Activated CD8-positive, alpha-beta memory T cell treated with anti-CD3 and anti-CD28 coated beads, Interleukin-2, amount 50 U/mL, for 24 hours (primary cell): ENCODE measurements at regions not wholly inside any gene's neighbourhood (a gene's known extent, or its start where the extent isn't known, plus 50 kb on each side); places are given as distances from the start of the nearest gene placed in this dataset.
"Not testable (repeated sequence)": the region's sequence is repeated elsewhere in the genome, so short reads cannot be mapped to it uniquely, and the experiment has no call there.

Source experiments
- DNase-seq: peaks from one replicate; pipeline ENCODE4 v3.0.0-alpha.2; 2020; ENCODE audit errors: extremely low read depth

DNA sequence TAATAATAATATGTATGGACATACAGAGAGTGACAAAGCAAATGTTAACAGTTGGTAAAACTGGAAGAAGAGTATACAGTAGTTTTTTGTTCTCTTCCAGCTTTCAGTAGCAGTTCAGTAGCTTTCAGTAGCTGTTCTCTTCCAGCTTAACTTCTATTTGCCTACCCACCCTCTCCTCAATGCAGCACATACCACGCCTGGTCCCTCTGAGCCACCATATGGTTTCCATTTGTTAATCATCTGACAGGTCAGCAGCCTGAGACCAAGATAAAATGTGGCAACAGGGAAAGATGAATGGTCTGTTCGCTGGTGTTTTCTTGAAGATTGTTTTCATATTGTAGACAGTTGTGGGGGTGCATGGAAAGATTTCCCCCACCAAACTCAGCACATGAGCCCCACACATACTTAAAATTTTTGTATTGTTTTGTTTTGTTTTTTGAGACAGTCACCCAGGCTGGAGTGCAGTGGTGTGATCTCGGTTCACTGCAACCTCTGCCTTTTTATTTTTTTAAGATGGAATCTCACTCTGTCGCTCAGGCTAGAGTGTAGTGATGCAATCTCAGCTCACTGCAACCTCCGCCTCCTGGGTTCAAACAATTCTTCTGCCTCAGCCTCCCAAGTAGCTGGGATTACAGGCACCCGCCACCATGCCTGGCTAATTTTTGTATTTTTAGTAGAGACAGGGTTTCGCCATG lies 56.8 kb downstream of the ATP6V0E2 start:
- DNase-seq = not testable (repeated sequence)

DNA sequence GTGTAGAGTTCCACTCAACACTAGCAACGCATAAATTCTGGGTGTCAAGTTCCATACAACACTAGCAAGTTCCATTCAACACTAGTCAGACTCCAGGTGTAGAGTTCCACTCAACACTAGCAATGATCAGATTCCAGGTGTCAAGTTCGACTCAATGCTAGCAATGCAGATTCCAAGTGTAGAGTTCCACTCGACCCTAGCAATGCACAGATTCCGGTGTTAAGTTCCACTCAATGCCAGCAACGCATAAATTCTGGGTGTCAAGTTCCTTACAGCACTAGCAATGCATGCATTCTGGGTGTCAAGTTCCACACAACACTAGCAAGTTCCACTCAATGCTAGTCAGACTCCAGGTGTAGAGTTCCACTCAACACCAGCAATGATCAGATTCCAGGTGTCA lies 60.0 kb downstream of the ATP6V0E2 start:
- not testable (repeated sequence) for DNase-seq

DNA sequence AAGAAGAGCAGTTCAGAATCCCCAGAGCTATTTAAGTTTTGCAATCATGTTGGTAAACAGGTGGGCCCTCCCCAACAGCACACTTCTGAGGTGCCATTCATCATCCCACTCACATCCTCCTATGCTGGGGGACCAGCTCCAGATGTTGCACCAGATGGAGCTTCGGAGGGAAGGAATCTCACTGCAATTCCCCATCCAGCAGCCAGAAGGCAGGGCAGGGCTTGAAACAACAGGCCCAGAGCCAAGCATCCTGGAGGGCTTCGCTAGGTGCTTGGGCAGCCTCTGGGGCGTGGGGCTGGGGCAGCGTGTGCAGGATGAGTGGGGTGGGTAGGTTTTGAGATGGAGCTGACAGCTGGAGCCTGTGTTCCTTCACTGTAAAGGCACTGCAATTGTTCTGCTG lies 73.6 kb downstream of the ATP6V0E2 start:
- not testable (repeated sequence) for DNase-seq

DNA sequence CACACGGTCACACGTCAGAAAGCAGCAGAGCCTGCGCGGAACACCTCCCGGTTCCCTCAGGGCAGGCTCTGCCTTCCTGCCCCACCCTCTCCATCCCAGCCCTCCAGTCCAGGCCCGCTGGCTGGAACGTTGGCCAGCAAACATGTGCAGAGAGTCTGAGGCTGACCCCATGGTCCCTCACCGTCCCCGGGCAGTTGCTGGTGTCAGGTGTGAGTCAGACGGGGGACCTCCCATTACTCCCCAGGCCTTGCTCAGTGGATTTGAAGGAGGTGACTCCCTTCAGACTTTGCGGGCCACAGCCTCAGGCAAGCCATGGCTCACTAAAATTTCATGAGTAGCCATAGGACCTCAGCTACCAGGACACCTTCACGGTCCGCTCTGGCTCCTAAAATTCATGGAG lies 74.7 kb downstream of the ATP6V0E2 start:
- DNase-seq = not testable (repeated sequence)

DNA sequence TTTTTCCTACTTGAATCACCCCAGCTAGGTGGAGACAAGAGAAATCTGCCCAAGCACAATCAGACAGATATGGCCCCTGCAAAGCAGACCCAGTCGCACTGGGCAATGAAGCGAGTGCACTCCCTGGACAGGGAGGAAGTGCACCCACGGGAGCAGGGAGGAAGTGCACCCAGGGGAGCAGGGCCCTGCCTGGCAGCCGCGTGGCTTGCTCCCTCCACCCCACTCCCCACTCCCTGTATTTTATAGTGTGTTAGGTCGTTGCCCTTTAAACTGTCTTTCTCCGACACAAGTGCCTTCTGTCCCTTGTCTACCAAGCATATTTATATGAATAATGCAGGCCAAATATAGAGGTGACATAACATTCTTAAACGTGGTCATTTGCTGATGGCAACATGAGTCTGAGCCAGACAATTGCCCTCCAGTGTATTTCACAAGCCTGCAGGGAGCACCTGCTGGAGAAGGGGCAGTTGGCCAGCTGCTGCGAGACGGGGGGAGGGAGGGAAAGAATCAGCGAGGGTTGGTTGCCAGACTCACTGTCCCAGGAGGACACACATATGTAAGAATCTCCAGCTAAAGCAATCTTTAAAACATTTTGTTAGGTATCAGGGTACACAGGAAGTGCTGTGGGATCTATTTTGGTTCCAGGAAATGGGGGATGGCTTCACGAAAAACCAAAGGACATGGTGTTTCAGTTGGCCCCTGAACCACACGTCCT lies 76.3 kb downstream of the ATP6V0E2 start:
- not testable (repeated sequence) for DNase-seq

DNA sequence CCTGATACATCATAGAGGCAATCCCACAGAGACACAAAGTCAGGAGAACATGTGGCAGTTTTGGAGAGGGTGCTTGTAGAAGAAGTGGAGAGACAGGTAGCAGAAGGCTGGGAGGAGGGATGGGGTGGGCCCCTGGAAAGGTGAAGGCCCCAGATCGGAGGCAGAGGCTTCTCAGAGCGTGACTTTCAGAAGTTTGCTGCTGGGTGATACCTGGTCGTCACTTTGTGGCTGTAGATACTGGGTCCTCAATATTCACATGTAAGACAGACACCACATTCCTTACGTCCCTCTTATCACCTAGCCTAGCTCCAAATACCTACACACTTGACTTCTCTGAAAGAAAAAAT lies 76.8 kb downstream of the ATP6V0E2 start:
- not testable (repeated sequence) for DNase-seq

DNA sequence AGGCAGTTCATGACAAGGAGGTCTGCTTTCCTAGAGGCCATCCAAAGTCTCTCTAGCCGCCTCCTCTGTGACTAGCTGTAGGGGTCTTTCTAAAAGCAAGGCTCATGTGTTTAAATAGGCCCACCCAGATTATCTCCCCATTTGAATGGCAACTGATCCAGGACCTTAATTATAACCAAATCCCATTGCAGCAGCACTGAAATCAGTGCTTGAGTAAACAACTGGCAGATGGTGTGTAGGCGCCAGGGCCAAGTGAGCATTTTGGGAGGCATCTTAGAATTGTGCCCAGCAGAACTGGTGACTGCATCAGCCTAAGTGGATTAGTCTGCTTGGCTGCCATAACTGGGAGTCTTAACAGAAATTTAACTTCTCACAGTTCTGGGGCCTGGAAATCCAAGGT lies 77.8 kb downstream of the ATP6V0E2 start:
- DNase-seq = not testable (repeated sequence)

DNA sequence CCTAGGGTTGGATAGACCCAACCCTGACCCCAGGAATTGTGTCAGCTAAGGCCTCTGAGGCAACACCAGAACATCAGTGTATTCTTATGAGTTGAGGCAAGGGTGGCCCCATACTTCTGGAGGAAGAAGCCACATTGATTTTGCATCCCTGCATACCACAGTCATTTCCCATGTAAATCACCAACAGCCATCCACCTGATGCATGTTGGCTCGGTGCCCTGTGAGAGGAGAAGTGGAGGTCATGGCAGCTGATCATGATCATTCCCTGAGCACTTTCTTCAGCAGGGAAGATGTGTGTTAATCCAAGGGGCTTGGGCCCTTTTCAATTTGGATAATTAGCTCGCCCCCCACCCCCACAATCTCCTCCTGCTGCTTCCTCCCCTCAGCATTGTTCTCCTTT lies 85.1 kb downstream of the ATP6V0E2 start:
- not testable (repeated sequence) for DNase-seq

DNA sequence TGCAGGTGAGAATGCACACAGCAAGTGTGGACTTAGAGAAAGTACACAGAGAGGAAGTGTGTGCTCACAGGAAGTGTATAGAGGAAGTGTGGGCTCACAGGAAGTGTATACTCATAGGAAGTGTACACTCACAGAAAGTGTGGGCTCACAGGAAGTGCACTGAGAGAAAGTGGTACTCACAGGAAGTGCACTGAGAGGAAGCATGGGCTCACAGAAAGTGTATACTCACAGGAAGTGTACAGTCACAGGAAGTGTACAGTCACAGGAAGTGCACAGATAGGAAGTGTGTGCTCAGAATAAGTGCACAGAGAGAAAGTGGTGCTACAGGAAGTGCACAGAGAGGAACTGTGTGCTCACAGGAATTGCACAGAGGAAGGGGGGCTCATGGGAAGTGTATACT lies 87.1 kb downstream of the ATP6V0E2 start:
- not testable (repeated sequence) for DNase-seq

DNA sequence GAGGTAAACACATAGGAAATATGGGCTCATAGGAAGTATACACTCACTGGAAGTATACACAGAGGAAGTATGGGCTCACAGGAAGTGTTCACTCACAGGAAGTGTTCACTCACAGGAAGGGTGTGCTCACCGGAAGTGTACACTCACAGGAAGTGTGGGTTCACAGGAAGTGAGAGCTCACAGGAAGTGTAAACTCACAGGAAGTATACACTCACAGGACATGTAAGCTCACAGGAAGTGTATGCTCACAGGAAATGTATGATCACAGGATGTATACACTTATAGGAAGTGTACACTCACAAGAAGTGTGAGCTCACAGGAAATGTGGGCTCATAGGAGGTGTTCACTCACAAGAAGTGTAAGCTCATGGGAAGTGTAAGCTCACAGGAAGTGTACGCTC lies 88.1 kb downstream of the ATP6V0E2 start:
- not testable (repeated sequence) for DNase-seq

DNA sequence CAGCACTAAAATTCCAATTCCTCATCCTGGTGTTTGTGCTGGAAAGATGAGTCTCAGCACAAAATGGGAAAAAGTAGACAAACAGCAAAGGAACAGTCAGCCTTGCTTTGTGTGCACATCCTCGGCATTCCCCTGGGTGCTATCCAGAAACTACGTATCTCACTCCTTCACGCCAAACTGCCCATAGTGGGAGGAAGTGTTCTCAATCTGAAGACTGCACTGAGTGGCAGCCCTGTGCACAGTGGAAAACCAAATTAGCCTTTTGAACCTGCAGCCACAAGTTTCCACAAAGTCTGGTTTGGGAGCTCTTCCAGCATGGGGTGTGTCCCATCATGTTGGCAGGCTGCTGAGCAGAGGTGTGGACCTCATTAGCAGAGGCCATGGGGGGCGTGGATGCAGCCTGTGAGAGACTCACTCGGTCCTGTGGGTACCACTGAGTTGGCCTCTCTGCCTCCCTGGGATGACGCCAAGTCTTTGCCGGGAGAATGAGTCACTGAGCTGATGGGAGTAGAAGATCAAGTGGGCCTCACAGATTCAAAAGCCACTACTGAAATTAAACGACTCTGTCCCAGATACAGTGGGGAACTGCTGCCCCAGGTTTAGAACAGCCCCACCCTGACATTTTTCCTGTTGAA lies 89.0 kb downstream of the ATP6V0E2 start:
- not testable (repeated sequence) for DNase-seq

DNA sequence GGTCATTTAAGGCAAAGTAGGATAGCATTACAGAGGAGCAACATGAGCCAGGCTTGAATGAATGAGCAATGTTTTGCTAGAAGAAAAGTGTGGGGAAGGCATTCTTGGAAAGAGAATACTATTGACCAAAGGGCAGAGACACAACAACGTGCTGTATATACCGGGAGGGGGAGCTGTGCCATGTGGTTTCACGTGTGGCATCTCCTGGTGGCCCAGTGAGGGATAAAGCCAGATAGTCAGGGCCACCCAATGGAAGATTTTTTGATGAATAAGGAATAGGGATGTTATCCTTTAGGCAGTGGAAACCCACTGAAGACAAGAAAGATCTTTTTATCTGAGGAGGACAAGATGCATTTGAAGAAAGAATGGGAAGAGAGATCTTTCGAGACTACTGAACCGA lies 90.2 kb downstream of the ATP6V0E2 start:
- DNase-seq = not testable (repeated sequence)

DNA sequence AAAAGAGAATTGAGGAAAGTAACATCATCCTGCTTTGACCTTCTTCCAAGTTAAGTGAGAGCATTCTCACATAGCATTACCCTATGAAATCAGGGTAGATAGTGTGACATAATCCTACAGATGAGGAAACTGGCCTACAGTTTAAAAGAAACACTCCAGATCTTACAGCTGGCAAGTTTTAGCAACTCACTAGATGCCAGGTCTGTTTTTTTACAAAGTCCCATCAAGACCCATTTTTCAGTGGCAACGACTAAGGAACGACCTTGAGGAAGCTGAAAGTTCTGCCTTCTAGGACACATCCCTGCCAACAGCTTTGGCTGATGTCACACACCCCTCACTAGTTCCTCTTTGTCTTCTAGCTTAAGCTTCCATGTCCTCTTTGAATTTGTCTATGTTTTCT lies 92.7 kb downstream of the ATP6V0E2 start:
- not testable (repeated sequence) for DNase-seq

DNA sequence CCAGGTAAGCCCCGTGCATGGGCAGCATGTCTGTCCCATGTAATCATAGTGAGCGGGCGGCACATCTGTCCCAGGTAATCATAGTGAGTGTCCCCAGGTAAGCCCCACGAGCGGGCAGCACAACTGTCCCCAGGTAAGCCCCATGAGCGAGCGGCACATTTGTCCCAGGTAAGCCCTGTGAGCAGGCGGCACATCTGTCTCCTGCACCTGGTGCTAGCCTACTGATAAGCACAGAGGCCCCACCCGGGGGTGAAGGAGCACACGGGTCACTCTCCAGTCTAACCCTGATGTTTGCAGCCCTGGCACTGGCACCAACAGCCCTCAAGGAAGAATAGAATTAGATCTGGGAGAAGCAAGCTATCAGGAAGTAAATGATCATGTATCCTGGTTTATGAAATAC lies 99.2 kb downstream of the ATP6V0E2 start:
- not testable (repeated sequence) for DNase-seq

DNA sequence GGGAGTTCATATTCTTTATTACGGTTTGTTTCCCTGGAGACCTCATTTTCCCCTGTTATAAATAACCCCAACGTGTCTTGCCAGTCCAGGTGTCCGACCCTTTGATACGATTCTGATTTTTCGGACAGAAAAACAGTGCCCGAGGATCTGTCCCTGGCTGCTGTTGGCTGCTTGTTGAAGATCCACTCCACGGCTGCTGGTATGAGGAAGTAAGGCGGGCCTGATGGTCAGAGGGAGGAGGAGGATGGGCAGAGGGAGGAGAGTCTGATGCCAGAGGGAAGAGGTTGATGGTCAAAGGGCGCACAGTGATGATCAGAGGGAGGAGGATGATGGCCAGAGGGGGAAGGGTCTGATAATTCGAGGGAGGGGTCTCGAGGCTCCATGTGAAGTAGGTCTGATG lies 99.9 kb downstream of the ATP6V0E2 start:
- DNase-seq = not testable (repeated sequence)

DNA sequence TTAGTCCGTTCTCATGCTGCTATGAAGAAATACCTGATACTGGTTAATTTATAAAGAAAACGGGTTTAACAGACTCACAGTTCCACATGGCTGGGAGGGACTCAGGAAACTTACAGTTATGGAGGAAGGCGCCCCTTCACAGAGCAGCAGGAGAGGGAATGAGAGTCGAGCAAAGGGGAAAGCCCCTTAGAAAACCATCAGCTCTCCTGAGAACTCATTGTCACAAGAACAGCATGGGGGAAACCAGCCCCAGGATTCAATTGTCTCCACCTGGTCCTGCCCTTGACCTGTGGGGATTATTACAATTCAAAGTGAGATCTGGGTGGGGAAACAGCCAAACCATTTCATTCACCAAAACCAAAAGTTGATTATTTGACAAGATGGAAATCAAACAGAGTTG lies 101.8 kb downstream of the ATP6V0E2 start:
- DNase-seq = not testable (repeated sequence)

DNA sequence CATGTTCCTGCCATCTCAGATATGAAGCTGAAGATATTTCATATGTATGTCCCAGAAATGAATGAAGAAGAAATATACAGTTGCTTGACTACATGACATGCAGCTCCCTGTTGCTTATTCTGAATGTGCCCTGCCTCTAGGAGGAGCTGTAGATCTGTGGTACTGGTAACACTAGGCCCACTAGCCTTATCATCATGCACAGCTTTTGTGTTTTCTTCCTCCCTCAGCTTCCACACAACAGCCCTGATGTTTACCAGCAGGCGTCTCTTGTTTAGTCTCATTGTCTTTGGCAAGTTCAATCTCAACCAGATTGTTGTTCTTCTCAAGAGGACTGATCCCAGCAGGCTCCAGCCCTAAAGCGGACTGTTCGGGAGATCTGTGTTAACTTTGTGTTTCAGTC lies 104.8 kb downstream of the ATP6V0E2 start:
- not testable (repeated sequence) for DNase-seq

DNA sequence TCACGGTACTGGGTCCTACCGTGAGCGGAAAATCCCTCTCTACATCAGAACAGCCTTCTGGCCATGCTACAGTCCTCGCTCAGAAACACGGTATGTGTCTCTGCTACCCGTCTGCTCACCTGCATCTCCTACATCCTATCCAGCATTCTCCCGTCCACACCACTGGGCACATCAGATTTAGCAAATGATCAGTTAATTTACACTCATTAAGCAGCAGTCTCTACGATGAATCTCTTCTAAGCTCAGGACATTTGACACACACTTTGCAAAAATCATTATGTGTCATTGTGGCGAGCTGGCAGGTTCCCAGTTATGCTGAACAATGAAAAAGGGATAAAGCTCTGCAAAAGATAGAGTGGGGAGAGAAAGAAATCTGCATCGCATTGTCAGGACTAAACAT lies 105.2 kb downstream of the ATP6V0E2 start:
- not testable (repeated sequence) for DNase-seq

DNA sequence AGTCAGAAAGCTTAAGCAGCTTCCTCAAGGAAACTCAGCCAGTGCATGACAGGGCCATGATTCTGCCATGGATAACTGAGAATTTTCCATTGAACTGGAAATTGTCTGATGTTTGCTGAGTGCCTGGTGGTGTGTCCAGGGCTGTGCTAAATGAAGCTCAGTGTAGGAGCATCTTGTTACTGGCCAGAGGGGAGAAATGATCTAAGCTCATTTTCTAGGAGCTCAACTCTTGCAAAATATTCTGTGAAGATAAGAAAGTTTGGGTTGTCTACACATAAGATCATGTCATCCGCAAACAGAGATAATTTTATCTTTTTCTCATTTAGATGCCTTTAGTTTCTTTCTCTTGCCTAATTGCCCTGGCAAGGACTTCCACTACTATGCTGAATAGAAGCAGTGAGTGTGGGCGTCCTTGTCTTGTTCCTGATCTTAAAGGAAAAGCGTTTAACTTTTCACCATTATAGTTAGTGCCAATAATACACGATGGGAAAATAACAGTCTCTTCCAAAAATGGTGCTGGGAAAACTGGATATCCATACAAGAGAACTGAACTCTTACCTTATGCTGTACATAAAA lies 108.9 kb downstream of the ATP6V0E2 start:
- DNase-seq = not testable (repeated sequence)

DNA sequence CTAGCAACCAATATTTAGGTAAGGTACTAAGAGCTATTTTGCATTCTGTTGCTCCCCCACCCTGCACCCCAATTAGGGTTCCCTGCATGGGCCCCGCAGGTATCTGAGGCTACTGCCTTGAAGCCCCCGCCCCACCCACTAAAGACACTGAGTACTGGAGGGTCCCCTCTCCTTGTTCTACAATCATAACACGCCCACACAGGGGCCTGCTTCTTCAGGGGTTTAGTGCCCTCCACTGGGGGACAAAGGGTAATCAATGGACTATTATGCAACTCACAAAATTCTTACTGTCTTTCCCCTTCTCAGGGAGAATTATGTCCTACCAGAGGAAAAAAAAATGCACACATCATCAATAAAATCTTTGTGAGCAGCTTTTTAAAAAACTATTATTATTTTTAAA lies 113.1 kb downstream of the ATP6V0E2 start:
- DNase-seq = not testable (repeated sequence)

DNA sequence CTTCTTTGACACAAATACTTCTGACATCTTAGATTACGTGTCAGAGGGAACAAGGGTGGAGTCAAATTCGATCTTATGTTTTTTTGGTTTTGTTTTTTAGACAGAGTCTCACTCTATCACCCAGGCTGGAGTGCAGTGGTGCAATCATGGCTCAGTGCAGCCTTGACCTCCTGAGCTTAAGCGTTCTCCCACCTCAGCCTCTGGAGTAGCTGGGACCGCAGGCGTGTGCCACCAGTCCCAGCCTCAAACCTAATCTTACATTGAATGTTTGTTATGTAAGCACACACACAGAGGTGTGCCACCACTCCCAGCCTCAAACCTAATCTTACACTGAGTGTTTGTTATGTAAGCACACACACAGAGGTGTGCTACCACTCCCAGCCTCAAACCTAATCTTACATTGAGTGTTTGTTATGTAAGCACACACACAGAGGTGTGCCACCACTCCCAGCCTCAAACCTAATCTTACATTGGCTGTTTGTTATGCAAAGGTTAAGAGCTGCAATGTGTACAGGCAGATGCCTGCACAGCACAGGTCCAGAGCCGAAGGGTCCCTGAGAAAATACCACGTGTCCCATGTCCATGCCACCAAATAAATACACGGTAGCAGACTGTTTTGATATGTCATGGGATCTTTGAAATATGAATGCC lies 118.0 kb downstream of the ATP6V0E2 start:
- DNase-seq = not testable (repeated sequence)

DNA sequence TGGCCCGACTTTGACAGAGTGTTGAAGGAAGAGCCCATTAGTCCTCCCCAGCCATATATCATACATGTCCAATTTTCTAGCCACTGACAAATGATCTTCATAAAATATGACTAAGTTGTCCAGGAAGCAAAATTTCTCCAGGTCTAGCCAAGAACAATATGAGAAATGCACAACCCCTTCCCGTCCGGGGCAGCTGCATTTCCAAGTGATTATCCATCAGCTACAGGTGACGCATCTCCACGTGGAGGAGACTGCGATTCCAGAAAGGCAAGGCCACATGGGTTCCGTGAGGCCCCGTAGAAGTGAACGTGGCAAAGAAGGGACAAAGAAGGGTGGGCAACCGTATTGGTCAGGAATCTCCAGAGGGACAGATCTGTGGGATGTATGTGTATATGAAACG lies 118.6 kb downstream of the ATP6V0E2 start:
- DNase-seq = not testable (repeated sequence)
